DOHH2 (cell line): ENCODE measurements at regions not wholly inside any gene's neighbourhood (a gene's known extent, or its start where the extent isn't known, plus 50 kb on each side); places are given as distances from the start of the nearest gene placed in this dataset.

Experiments
- CTCF ChIP-seq: fragments of 200-600 bp; sonication (generic); IDR thresholded peaks from one replicate; pipeline ENCODE4 v1.5.1; 2014; ENCODE audit warnings: antibody characterized with exemption, mild to moderate bottlenecking, low read depth, low read length; ENCODE audit not compliant: poor library complexity, severe bottlenecking
- EZH2phosphoT487 ChIP-seq: fragments of 200-600 bp; sonication (generic); IDR thresholded peaks from 2 replicates; pipeline ENCODE4 v1.6.1; 2017; ENCODE audit warnings: borderline replicate concordance, mild to moderate bottlenecking, antibody characterized with exemption, low read length, moderate library complexity, mixed read lengths

- TF ChIP-seq CTCF (no peak), EZH2phosphoT487 (no peak)
Observed at GRCh38 chr12:68481181-68481941, 129.3 kb upstream of the RAP1B start.
